ENCODE measurements at regions not wholly inside any gene's neighbourhood (a gene's known extent, or its start where the extent isn't known, plus 50 kb on each side); places are given as distances from the start of the nearest gene placed in this dataset.

DNA sequence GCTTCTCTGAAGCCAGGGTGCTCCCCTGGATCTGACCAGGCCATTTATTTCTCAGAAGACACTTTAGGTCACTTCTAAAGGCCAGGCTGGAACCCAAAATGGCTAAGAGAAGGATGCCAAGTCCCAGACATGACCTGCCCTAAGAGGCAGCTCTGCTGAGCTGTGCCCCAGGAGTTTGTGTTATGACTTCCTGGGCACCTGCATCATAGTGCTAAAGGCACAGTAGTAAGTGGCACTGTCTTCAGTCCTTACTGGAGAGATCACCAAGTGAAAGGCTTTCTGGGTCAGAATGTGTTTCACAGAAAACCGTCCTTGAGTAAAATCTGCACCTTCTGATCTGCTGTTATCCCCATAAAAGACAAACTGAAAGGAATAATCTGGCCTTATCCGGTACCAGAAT lies 120.2 kb downstream of the DAD1 start:
- Histone ChIP-seq H3K36me3 (ENCODE audit: low read depth, missing control alignments) (no peaks in the 10 kb centered on the region), H3K4me1 (no peaks in the 10 kb centered on the region), H3K4me3 (no peak overlapping the region), H3K27ac (no peak overlapping the region), H3K27me3 (no peaks in the 10 kb centered on the region), H3K9me3 (no peaks in the 10 kb centered on the region)
- TF ChIP-seq POLR2A (IDR thresholded peaks at IDR 0.05) = no peak
- TF ChIP-seq, protein P1, sequence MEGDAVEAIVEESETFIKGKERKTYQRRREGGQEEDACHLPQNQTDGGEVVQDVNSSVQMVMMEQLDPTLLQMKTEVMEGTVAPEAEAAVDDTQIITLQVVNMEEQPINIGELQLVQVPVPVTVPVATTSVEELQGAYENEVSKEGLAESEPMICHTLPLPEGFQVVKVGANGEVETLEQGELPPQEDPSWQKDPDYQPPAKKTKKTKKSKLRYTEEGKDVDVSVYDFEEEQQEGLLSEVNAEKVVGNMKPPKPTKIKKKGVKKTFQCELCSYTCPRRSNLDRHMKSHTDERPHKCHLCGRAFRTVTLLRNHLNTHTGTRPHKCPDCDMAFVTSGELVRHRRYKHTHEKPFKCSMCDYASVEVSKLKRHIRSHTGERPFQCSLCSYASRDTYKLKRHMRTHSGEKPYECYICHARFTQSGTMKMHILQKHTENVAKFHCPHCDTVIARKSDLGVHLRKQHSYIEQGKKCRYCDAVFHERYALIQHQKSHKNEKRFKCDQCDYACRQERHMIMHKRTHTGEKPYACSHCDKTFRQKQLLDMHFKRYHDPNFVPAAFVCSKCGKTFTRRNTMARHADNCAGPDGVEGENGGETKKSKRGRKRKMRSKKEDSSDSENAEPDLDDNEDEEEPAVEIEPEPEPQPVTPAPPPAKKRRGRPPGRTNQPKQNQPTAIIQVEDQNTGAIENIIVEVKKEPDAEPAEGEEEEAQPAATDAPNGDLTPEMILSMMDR (IDR thresholded peaks at IDR 0.05) = no peak
- 73 to 86% methylated on average over 2 of the region's 2 CpGs for WGBS, 2 donors
- intact Hi-C loops (cut with DNase I; ENCODE audit: low total_unique reads) = no loop called here
- no peak for DNase-seq

DNA sequence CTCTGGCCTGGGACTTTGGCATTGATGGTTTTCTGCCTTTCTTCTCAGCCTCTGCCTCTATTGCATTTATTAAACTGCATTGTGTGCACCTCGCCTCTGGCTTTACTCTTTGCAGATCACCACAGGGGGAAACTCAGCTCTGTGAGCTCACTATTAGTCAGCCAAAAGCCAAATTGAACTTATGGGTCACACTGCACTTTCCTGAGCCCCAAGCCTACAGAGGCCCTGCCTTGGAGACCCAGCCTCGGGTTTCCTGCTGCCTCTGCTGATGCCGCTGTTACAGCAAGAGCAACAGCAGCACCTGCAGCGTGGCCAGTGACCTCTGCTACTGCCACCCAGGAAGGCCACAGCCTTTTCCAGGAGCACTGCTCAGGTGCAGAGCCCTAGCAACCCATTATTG lies 122.5 kb downstream of the DAD1 start:
- no peaks in the 10 kb centered on the region for H3K27me3 ChIP-seq
- H3K36me3 ChIP-seq (ENCODE audit: low read depth, missing control alignments) = no peaks in the 10 kb centered on the region
- no peak overlapping the region for H3K27ac ChIP-seq
- WGBS, 2 donors = 89 to 96% methylated on average over 4 of the region's 4 CpGs
- no peak for DNase-seq
- no peaks in the 10 kb centered on the region for H3K9me3 ChIP-seq
- intact Hi-C loops (cut with DNase I; ENCODE audit: low total_unique reads) = no loop called here
- H3K4me3 ChIP-seq = no peak overlapping the region
- TF ChIP-seq, protein P1 (IDR thresholded peaks at IDR 0.05) = no peak
- no peak for TF ChIP-seq POLR2A (IDR thresholded peaks at IDR 0.05)
- H3K4me1 ChIP-seq = no peaks in the 10 kb centered on the region

DNA sequence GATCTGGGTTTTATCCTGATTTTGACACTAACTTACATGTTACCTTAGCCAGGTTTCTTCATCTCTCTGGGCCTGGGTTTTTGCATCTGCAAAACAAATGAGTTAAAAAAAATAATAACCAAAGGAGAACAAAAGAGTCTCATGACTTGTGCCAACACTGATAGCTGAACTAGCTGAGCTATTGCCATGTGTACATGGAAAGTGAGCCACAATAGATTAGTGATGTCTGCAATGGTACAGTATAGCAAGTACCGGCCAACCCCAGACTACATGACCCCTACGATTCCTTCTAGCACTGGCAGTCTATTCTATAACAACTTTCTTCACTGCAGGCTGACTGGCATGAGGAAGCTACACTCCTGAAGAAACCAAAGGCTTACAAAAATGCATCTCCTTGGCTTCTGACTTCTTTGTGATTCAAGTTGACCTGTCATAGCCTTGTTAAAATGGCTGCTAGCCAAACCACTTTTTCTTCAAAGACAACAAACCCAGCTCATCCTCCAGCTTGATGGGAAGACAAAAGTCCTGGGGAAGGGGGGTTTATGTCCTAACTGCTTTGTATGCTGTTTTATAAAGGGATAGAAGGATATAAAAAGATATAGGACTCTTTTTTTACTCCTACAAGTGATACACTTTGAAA lies 123.7 kb downstream of the DAD1 start:
- intact Hi-C loops (cut with DNase I; ENCODE audit: low total_unique reads) = no loop called here
- DNase-seq = no peak
- 83 to 92% methylated on average over 2 of the region's 2 CpGs for WGBS, 2 donors
- Histone ChIP-seq H3K9me3 (no peaks in the 10 kb centered on the region), H3K27me3 (no peaks in the 10 kb centered on the region), H3K27ac (no peak overlapping the region), H3K4me3 (no peak overlapping the region), H3K36me3 (ENCODE audit: low read depth, missing control alignments) (no peaks in the 10 kb centered on the region), H3K4me1 (no peaks in the 10 kb centered on the region)
- TF ChIP-seq, protein P1 (IDR thresholded peaks at IDR 0.05) = no peak
- no peak for TF ChIP-seq POLR2A (IDR thresholded peaks at IDR 0.05)

DNA sequence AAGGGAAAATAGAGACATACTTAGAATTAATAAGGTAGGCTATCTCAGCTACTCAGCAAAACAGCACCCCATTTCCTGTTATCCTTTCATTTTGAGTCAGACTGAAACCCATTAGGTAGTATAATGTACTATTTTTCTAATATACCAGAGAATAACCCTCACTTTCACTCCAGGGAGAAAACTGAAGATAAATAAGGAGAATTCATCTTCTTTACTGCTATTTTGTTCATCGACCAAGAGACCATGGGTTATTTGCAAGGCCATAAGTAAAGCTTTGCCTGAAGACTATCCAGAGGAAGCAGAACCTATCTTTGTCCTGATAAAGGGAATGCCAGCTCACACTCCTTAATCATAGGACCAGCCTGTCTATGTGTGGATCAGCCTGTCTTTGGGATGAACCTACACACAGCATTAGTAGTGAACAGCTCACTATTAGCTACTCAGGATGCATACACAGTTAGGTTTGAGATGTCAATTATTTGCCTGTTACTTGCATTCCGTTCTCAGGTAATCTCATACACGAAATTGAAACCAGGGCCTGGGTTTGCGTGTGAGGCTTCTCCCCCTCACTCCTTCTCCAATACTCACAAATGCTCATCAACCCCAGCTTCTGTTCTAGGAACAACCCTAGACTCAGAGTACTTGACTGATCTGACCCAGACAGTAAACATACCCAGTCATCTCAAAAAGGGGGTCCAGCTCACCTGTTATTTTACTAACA lies 124.4 kb downstream of the DAD1 start:
- no peaks in the 10 kb centered on the region for H3K36me3 ChIP-seq (ENCODE audit: low read depth, missing control alignments)
- TF ChIP-seq POLR2A (IDR thresholded peaks at IDR 0.05) = no peak
- TF ChIP-seq, protein P1 (IDR thresholded peaks at IDR 0.05) = no peak
- H3K4me1 ChIP-seq = no peaks in the 10 kb centered on the region
- no peak overlapping the region for H3K4me3 ChIP-seq
- no peak for DNase-seq
- intact Hi-C loops (cut with DNase I; ENCODE audit: low total_unique reads) = no loop called here
- H3K9me3 ChIP-seq = no peaks in the 10 kb centered on the region
- WGBS, 2 donors = 92 to 93% methylated on average over 4 of the region's 4 CpGs
- H3K27ac ChIP-seq = no peak overlapping the region
- H3K27me3 ChIP-seq = no peaks in the 10 kb centered on the region

DNA sequence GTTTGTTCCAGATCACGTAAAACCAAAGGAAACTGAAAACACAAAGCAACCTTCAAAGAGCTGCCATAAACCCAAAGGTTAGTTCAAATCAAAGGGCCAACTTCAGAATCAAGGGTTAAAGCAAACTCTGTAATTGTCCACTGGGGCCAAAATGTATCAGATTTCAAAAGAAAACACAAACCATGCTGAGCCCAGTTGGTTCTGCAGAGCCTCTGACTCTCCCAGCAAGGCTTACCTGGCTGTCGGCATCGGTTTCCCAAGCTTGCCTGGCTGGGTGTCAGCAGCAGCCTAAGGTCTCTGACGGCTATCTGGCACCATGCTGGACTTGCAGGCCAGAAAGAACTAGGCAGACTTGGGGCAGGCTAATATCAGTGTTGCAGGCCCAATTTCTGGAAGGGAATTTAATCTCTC lies 125.3 kb downstream of the DAD1 start:
- Histone ChIP-seq H3K4me3 (no peak overlapping the region), H3K9me3 (no peaks in the 10 kb centered on the region), H3K4me1 (no peaks in the 10 kb centered on the region), H3K36me3 (ENCODE audit: low read depth, missing control alignments) (no peaks in the 10 kb centered on the region), H3K27me3 (no peaks in the 10 kb centered on the region), H3K27ac (no peak overlapping the region)
- DNase-seq = no peak
- intact Hi-C loops (cut with DNase I; ENCODE audit: low total_unique reads) = no loop called here
- TF ChIP-seq POLR2A (IDR thresholded peaks at IDR 0.05) = no peak
- TF ChIP-seq, protein P1 (IDR thresholded peaks at IDR 0.05) = no peak
- WGBS, 2 donors = 80 to 89% methylated on average over 4 of the region's 4 CpGs
